Breast epithelium (tissue), 4 donors: ENCODE measurements at regions not wholly inside any gene's neighbourhood (a gene's known extent, or its start where the extent isn't known, plus 50 kb on each side); places are given as distances from the start of the nearest gene placed in this dataset.
"Not testable (repeated sequence)": the region's sequence is repeated elsewhere in the genome, so short reads cannot be mapped to it uniquely, and the experiment has no call there.

Source experiments
- DNase-seq, 2 donors: peaks; one replicate each; pipeline ENCODE4 v3.0.0-alpha.2; 2019; ENCODE audit warnings: low spot score in 2 of 2
- H3K27ac ChIP-seq, 2 donors: fragments of 200-600 bp; sonication (generic) in 1 of 2; one replicate each; pipeline ENCODE4 v1.5.1; 2016 to 2019; ENCODE audit warnings: mild to moderate bottlenecking in 1 of 2
- H3K27me3 ChIP-seq, 2 donors: fragments of 200-600 bp; sonication (generic) in 1 of 2; one replicate each; pipeline versions ENCODE4 v1.5.1 to v1.6.0; 2017 to 2019; ENCODE audit warnings: control low read depth in 1 of 2, mild to moderate bottlenecking in 1 of 2
- H3K36me3 ChIP-seq: fragments of 200-600 bp; one replicate; pipeline ENCODE4 v1.5.1; 2019
- H3K4me1 ChIP-seq, 2 donors: fragments of 200-600 bp; sonication (generic); one replicate each; pipeline ENCODE4 v1.5.1; 2016 to 2019; ENCODE audit warnings: control low read depth in 1 of 2
- H3K4me3 ChIP-seq, 3 donors: fragments of 200-600 bp; sonication (generic); 1 replicate in 2 of 3; 2 replicates in 1 of 3; pipeline ENCODE4 v1.5.1; 2016 to 2019; ENCODE audit warnings: mild to moderate bottlenecking in 3 of 3, moderate library complexity in 2 of 3
- H3K9me3 ChIP-seq, 2 donors: fragments of 200-600 bp; sonication (generic) in 1 of 2; one replicate each; pipeline ENCODE4 v1.5.1; 2016 to 2019; ENCODE audit warnings: control low read depth in 1 of 2
- POLR2A ChIP-seq: fragments of 450-650 bp; IDR thresholded peaks from one replicate; pipeline ENCODE4 v1.6.1; 2016; ENCODE audit warnings: antibody characterized with exemption, mild to moderate bottlenecking, moderate library complexity
- POLR2AphosphoS5 ChIP-seq, 3 donors: sonication (generic); formaldehyde crosslinking; IDR thresholded peaks; one replicate each; pipeline ENCODE4 v1.6.1; 2017; ENCODE audit warnings: antibody characterized with exemption in 3 of 3
- intact Hi-C: fragments of 100-400 bp; cut with DNase I; formaldehyde crosslinking; loops from one replicate; pipeline ENCODE4 v1.15.1; 2023; ENCODE audit warnings: low total_unique reads
- TF ChIP-seq, protein P1 (sequence below), 3 donors: fragments of 450-650 bp; IDR thresholded peaks; one replicate each; pipeline ENCODE4 v1.5.1; 2016 to 2017; ENCODE audit warnings: antibody characterized with exemption in 3 of 3, mild to moderate bottlenecking in 3 of 3, moderate library complexity in 3 of 3

GRCh38 chr6:67003844-67004243, 1296.8 kb upstream of the EYS start:
- intact Hi-C loops: loop anchor here (5.0 kb wide), 1 partner anchor 1148 kb away; no protein-coding TSS in a partner anchor
- TF ChIP-seq POLR2A (no peak), POLR2AphosphoS5 (IDR thresholded peaks at IDR 0.05) (no peak)
- no peak for DNase-seq
- H3K4me3 ChIP-seq: no peak overlapping the region
- H3K27me3 ChIP-seq: no peaks in the 10 kb centered on the region
- no peaks in the 10 kb centered on the region for H3K36me3 ChIP-seq
- H3K27ac ChIP-seq: no peak overlapping the region
- H3K4me1 ChIP-seq: no peaks in the 10 kb centered on the region
- H3K9me3 ChIP-seq: no peaks in the 10 kb centered on the region

- no peak for DNase-seq
- Histone ChIP-seq H3K4me1 (no peaks in the 10 kb centered on the region), H3K36me3 (no peaks in the 10 kb centered on the region), H3K27me3 (no peaks in the 10 kb centered on the region), H3K9me3 (no peaks in the 10 kb centered on the region), H3K27ac (no peak overlapping the region), H3K4me3 (no peak overlapping the region)
- TF ChIP-seq POLR2A (no peak), POLR2AphosphoS5 (IDR thresholded peaks at IDR 0.05) (no peak)
- TF ChIP-seq, protein P1, sequence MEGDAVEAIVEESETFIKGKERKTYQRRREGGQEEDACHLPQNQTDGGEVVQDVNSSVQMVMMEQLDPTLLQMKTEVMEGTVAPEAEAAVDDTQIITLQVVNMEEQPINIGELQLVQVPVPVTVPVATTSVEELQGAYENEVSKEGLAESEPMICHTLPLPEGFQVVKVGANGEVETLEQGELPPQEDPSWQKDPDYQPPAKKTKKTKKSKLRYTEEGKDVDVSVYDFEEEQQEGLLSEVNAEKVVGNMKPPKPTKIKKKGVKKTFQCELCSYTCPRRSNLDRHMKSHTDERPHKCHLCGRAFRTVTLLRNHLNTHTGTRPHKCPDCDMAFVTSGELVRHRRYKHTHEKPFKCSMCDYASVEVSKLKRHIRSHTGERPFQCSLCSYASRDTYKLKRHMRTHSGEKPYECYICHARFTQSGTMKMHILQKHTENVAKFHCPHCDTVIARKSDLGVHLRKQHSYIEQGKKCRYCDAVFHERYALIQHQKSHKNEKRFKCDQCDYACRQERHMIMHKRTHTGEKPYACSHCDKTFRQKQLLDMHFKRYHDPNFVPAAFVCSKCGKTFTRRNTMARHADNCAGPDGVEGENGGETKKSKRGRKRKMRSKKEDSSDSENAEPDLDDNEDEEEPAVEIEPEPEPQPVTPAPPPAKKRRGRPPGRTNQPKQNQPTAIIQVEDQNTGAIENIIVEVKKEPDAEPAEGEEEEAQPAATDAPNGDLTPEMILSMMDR (IDR thresholded peaks at IDR 0.05): no peak
- intact Hi-C loops: loop anchor here (5.0 kb wide), 1 partner anchor 1152 kb away; no protein-coding TSS in a partner anchor
Observed at GRCh38 chr6:67000121-67000520, 1293.1 kb upstream of the EYS start.

GRCh38 chr6:66997579-66997978, 1290.6 kb upstream of the EYS start:
- H3K36me3 ChIP-seq, H3K4me1 ChIP-seq, H3K27ac ChIP-seq, H3K9me3 ChIP-seq, intact Hi-C loops, DNase-seq, H3K27me3 ChIP-seq, H3K4me3 ChIP-seq: not testable (repeated sequence)

DNA sequence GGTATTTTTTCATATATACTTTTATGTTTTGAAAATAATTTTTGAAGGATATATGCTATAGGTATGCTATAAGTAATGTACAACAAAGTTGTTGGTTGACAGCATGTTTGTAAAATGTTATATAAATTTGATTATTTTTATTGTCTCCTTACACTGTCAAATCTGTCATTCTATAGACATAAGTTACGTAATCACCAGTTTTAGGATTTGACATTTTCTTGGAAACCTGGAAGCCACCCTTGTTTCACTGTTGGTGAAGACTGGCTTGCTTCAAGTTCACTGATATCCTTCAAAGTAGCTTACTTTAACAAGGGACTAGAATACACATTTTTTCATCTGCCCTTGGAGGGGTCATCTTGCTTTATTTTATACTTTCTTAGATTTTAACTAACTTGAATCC, 1288.6 kb upstream of the EYS start:
- no peak overlapping the region for H3K4me3 ChIP-seq
- no peaks in the 10 kb centered on the region for H3K36me3 ChIP-seq
- intact Hi-C loops: no loop called here
- no peaks in the 10 kb centered on the region for H3K4me1 ChIP-seq
- no peaks in the 10 kb centered on the region for H3K9me3 ChIP-seq
- no peaks in the 10 kb centered on the region for H3K27me3 ChIP-seq
- no peak overlapping the region for H3K27ac ChIP-seq
- TF ChIP-seq, protein P1 (IDR thresholded peaks at IDR 0.05): no peak
- no peak for TF ChIP-seq POLR2AphosphoS5 (IDR thresholded peaks at IDR 0.05)
- TF ChIP-seq POLR2A: no peak
- no peak for DNase-seq

DNA sequence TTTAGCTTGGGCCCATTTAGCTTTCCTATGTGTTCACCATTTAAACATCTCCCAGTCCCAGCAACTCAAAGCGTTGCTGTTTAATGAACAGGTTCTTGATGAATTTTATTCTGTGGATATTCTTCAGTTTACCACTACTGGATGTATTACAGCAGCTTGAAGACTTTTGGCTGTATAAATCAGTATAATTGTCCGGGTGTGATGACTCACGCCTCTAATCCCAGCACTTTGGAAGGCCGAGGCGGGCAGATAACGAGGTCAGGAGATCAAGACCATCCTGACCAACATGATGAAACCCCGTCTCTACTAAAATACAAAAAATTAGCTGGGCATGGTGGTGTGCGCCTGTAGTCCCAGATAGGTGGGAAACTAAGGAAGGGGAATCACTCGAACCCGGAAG, 1286.7 kb upstream of the EYS start:
- H3K36me3 ChIP-seq, H3K27me3 ChIP-seq, H3K4me3 ChIP-seq, H3K27ac ChIP-seq, H3K4me1 ChIP-seq, intact Hi-C loops, DNase-seq: not testable (repeated sequence)
- H3K9me3 ChIP-seq: peaks cover 0 to 16% of the 10 kb centered on the region in 2 donors

- Histone ChIP-seq H3K9me3 (peaks cover 0 to 16% of the 10 kb centered on the region in 2 donors), H3K4me3 (no peak overlapping the region), H3K27ac (no peak overlapping the region), H3K36me3 (no peaks in the 10 kb centered on the region), H3K27me3 (no peaks in the 10 kb centered on the region), H3K4me1 (no peaks in the 10 kb centered on the region)
- no peak for DNase-seq
- intact Hi-C loops: no loop called here
- TF ChIP-seq POLR2AphosphoS5 (IDR thresholded peaks at IDR 0.05) (no peak), POLR2A (no peak)
- TF ChIP-seq, protein P1 (IDR thresholded peaks at IDR 0.05): no peak
Observed at GRCh38 chr6:66993272-66993671, 1286.2 kb upstream of the EYS start.

DNA sequence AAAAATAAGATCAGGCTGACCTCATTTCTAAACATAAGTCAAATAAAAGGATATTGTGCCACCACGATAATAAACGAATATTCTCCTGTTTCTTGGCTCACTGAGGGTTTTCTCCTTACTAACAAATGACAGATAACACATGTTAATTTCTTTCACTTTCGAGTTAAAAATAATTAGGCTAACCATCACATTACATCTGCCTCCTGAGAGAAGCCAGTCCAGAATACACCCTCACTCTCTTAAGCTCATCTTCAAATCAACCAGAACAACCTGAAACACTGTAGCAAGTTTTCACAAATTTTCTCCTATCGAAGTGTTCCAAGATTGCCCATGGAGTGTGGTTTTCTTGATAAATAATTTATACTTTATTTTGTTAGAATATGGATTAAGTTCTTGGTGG, 1285.6 kb upstream of the EYS start:
- Histone ChIP-seq H3K9me3 (peaks cover 0 to 16% of the 10 kb centered on the region in 2 donors), H3K27me3 (no peaks in the 10 kb centered on the region), H3K36me3 (no peaks in the 10 kb centered on the region), H3K4me3 (no peak overlapping the region), H3K4me1 (no peaks in the 10 kb centered on the region), H3K27ac (no peak overlapping the region)
- TF ChIP-seq POLR2AphosphoS5 (IDR thresholded peaks at IDR 0.05) (no peak), POLR2A (no peak)
- TF ChIP-seq, protein P1 (IDR thresholded peaks at IDR 0.05): no peak
- intact Hi-C loops: no loop called here
- no peak for DNase-seq
